GM18505 (cell line): ENCODE measurements at regions not wholly inside any gene's neighbourhood (a gene's known extent, or its start where the extent isn't known, plus 50 kb on each side); places are given as distances from the start of the nearest gene placed in this dataset.
"Not testable (repeated sequence)": the region's sequence is repeated elsewhere in the genome, so short reads cannot be mapped to it uniquely, and the experiment has no call there.

Source experiments
- ATAC-seq: cut with Tn5 transposase; IDR thresholded peaks from one replicate; pipeline ENCODE4 v1.9.1; 2021; ENCODE audit not compliant: unreplicated experiment
- POLR2A ChIP-seq: IDR thresholded peaks from 4 replicates; pipeline ENCODE4 v1.6.1; 2011; ENCODE audit warnings: borderline replicate concordance; ENCODE audit not compliant: insufficient read depth, insufficient read length; ENCODE audit errors: extremely low read depth

GRCh38 chr16:76023835-76024234 is 253.4 kb upstream of the CNTNAP4 start:
- TF ChIP-seq POLR2A, result no peak
- ATAC-seq, result no peak

- TF ChIP-seq POLR2A, result no peak
- ATAC-seq, result no peak
Measured at GRCh38 chr16:76035689-76036088, 241.5 kb upstream of the CNTNAP4 start.

- ATAC-seq, result no peak
- TF ChIP-seq POLR2A, result no peak
Measured at GRCh38 chr16:76038097-76038496, 239.1 kb upstream of the CNTNAP4 start.

GRCh38 chr16:76052725-76053124 is 224.5 kb upstream of the CNTNAP4 start:
- no peak for ATAC-seq
- no peak for TF ChIP-seq POLR2A

GRCh38 chr16:76059186-76059585 is 218.0 kb upstream of the CNTNAP4 start:
- no peak for ATAC-seq
- TF ChIP-seq POLR2A, result no peak

- no peak for ATAC-seq
- no peak for TF ChIP-seq POLR2A
Measured at GRCh38 chr16:76059701-76060100, 217.5 kb upstream of the CNTNAP4 start.

- ATAC-seq, result no peak
- TF ChIP-seq POLR2A, result no peak
Measured at GRCh38 chr16:76071690-76072089, 205.5 kb upstream of the CNTNAP4 start.

GRCh38 chr16:76081967-76082366 is 195.2 kb upstream of the CNTNAP4 start:
- TF ChIP-seq POLR2A, result no peak
- ATAC-seq, result no peak

- no peak for TF ChIP-seq POLR2A
- ATAC-seq, result no peak
Measured at GRCh38 chr16:76106647-76107046, 170.6 kb upstream of the CNTNAP4 start.

GRCh38 chr16:76108460-76108859 is 168.7 kb upstream of the CNTNAP4 start:
- ATAC-seq, result no peak
- TF ChIP-seq POLR2A, result no peak

GRCh38 chr16:76114681-76115080 is 162.5 kb upstream of the CNTNAP4 start:
- no peak for ATAC-seq

GRCh38 chr16:76118344-76118743 is 158.9 kb upstream of the CNTNAP4 start:
- no peak for ATAC-seq
- TF ChIP-seq POLR2A, result no peak

More at GRCh38 chr16:76114681-76115080, 162.5 kb upstream of the CNTNAP4 start:
- TF ChIP-seq POLR2A, result no peak

GRCh38 chr16:76121636-76122035 is 155.6 kb upstream of the CNTNAP4 start:
- no peak for TF ChIP-seq POLR2A

GRCh38 chr16:76123966-76124365 is 153.2 kb upstream of the CNTNAP4 start:
- TF ChIP-seq POLR2A, result no peak
- no peak for ATAC-seq

More at GRCh38 chr16:76121636-76122035, 155.6 kb upstream of the CNTNAP4 start:
- ATAC-seq, result no peak

- TF ChIP-seq POLR2A, result no peak
- no peak for ATAC-seq
Measured at GRCh38 chr16:76125871-76126270, 151.3 kb upstream of the CNTNAP4 start.

GRCh38 chr16:76138056-76138455 is 139.1 kb upstream of the CNTNAP4 start:
- ATAC-seq, result not testable (repeated sequence)
